Activated CD8-positive, alpha-beta memory T cell treated with anti-CD3 and anti-CD28 coated beads for 4 hours (primary cell): ENCODE measurements at regions not wholly inside any gene's neighbourhood (a gene's known extent, or its start where the extent isn't known, plus 50 kb on each side); places are given as distances from the start of the nearest gene placed in this dataset.
"Not testable (repeated sequence)": the region's sequence is repeated elsewhere in the genome, so short reads cannot be mapped to it uniquely, and the experiment has no call there.

ENCODE experiments used
- DNase-seq, 2 donors: peaks; one replicate each; pipeline ENCODE4 v3.0.0-alpha.2; 2020; ENCODE audit warnings: low read depth in 2 of 2

GRCh38 chr20:19874040-19874727, 116.1 kb downstream of the RIN2 start:
- no peak for DNase-seq

GRCh38 chr20:19875376-19876221, 117.5 kb downstream of the RIN2 start:
- DNase-seq: no peak

- DNase-seq: no peak
Measured at GRCh38 chr20:19876828-19877460, 118.9 kb downstream of the RIN2 start.

GRCh38 chr20:19879874-19880255, 121.8 kb downstream of the RIN2 start:
- DNase-seq: not testable (repeated sequence)

GRCh38 chr20:19880256-19881079, 122.4 kb downstream of the RIN2 start:
- no peak for DNase-seq

GRCh38 chr20:19881080-19881840, 123.2 kb downstream of the RIN2 start:
- no peak for DNase-seq

GRCh38 chr20:19881990-19882389, 123.9 kb downstream of the RIN2 start:
- DNase-seq: no peak

- no peak for DNase-seq
Measured at GRCh38 chr20:19882446-19882845, 124.4 kb downstream of the RIN2 start.

- no peak for DNase-seq
Measured at GRCh38 chr20:19883501-19883900, 125.4 kb downstream of the RIN2 start.

GRCh38 chr20:19885594-19885938, 127.5 kb downstream of the RIN2 start:
- DNase-seq: no peak

GRCh38 chr20:19885939-19886660, 128.0 kb downstream of the RIN2 start:
- DNase-seq: no peak

GRCh38 chr20:19886661-19887288, 128.7 kb downstream of the RIN2 start:
- DNase-seq: no peak

GRCh38 chr20:19887556-19888268, 129.4 kb upstream of the NAA20 start:
- DNase-seq: no peak

- no peak for DNase-seq
Measured at GRCh38 chr20:19888269-19888671, 128.9 kb upstream of the NAA20 start.

- no peak for DNase-seq
Measured at GRCh38 chr20:19889011-19889953, 127.9 kb upstream of the NAA20 start.

- DNase-seq: no peak
Measured at GRCh38 chr20:19890445-19891051, 126.6 kb upstream of the NAA20 start.

GRCh38 chr20:19893356-19893755, 123.8 kb upstream of the NAA20 start:
- DNase-seq: no peak

GRCh38 chr20:19895761-19896160, 121.4 kb upstream of the NAA20 start:
- no peak for DNase-seq
